ENCODE measurements at regions not wholly inside any gene's neighbourhood (a gene's known extent, or its start where the extent isn't known, plus 50 kb on each side); places are given as distances from the start of the nearest gene placed in this dataset.

GRCh38 chr11:24384240-24384639, 112.6 kb upstream of the LUZP2 start:
- H3K36me3 Mint-ChIP-seq (ENCODE audit: low read depth), result no peaks in the 10 kb centered on the region
- CTCF ChIA-PET, result no interaction called here
- DNase-seq (no peak), ATAC-seq (ENCODE audit: poor library complexity) (no peak)
- no peak overlapping the region for H3K4me3 Mint-ChIP-seq
- H3K9me3 Mint-ChIP-seq, result peaks cover 14% of the 10 kb centered on the region
- POLR2A ChIA-PET, result no interaction called here
- H3K36me3 ChIP-seq (ENCODE audit: insufficient read depth, low read length), result no peaks in the 10 kb centered on the region
- H3K4me1 Mint-ChIP-seq (ENCODE audit: low read depth), result no peaks in the 10 kb centered on the region
- no peaks in the 10 kb centered on the region for H3K27me3 Mint-ChIP-seq
- H3K4me3 ChIP-seq (ENCODE audit: low read length), result no peak overlapping the region
- intact Hi-C loops (cut with DNase I, micrococcal nuclease), result no loop called here
- no peaks in the 10 kb centered on the region for H3K27me3 ChIP-seq (ENCODE audit: control insufficient read depth in 1 of 2, insufficient read depth in 2 of 2, low read length in 2 of 2)
- TF ChIP-seq CTCF (IDR thresholded peaks at IDR 0.05), result no peak
- peaks cover 0 to 3% of the 10 kb centered on the region in 2 experiments for H3K9me3 ChIP-seq (ENCODE audit: control insufficient read depth in 1 of 2, insufficient read depth in 1 of 2, low read length in 2 of 2)
- H3K27ac ChIP-seq (ENCODE audit: low read depth in 1 of 2, low read length in 2 of 2), result no peak overlapping the region
- H3K27ac Mint-ChIP-seq, result no peak overlapping the region
- H3K4me1 ChIP-seq (ENCODE audit: insufficient read depth, low read length), result no peaks in the 10 kb centered on the region

GRCh38 chr11:24386546-24387397, 110.1 kb upstream of the LUZP2 start:
- DNase-seq (no peak), ATAC-seq (ENCODE audit: poor library complexity) (no peak)
- Mint-ChIP-seq H3K27me3 (no peaks in the 10 kb centered on the region), H3K4me1 (ENCODE audit: low read depth) (no peaks in the 10 kb centered on the region), H3K27ac (no peak overlapping the region), H3K36me3 (ENCODE audit: low read depth) (no peaks in the 10 kb centered on the region), H3K9me3 (peaks cover 13% of the 10 kb centered on the region), H3K4me3 (no peak overlapping the region)
- peaks cover 0 to 3% of the 10 kb centered on the region in 2 experiments for H3K9me3 ChIP-seq (ENCODE audit: control insufficient read depth in 1 of 2, insufficient read depth in 1 of 2, low read length in 2 of 2)
- no peak overlapping the region for H3K27ac ChIP-seq (ENCODE audit: low read depth in 1 of 2, low read length in 2 of 2)
- H3K4me3 ChIP-seq (ENCODE audit: low read length), result no peak overlapping the region
- H3K4me1 ChIP-seq (ENCODE audit: insufficient read depth, low read length), result no peaks in the 10 kb centered on the region
- H3K36me3 ChIP-seq (ENCODE audit: insufficient read depth, low read length), result no peaks in the 10 kb centered on the region
- ChIA-PET CTCF (no interaction called here), POLR2A (no interaction called here)
- TF ChIP-seq CTCF (IDR thresholded peaks at IDR 0.05), result no peak
- intact Hi-C loops (cut with DNase I, micrococcal nuclease), result no loop called here
- H3K27me3 ChIP-seq (ENCODE audit: control insufficient read depth in 1 of 2, insufficient read depth in 2 of 2, low read length in 2 of 2), result no peaks in the 10 kb centered on the region

GRCh38 chr11:24389575-24389974, 107.3 kb upstream of the LUZP2 start:
- no peaks in the 10 kb centered on the region for H3K4me1 Mint-ChIP-seq (ENCODE audit: low read depth)
- intact Hi-C loops (cut with DNase I, micrococcal nuclease), result no loop called here
- no peak for TF ChIP-seq CTCF (IDR thresholded peaks at IDR 0.05)
- ChIA-PET POLR2A (no interaction called here), CTCF (no interaction called here)
- DNase-seq (no peak), ATAC-seq (ENCODE audit: poor library complexity) (no peak)
- Histone ChIP-seq H3K9me3 (ENCODE audit: control insufficient read depth in 1 of 2, insufficient read depth in 1 of 2, low read length in 2 of 2) (no peaks in the 10 kb centered on the region), H3K4me3 (ENCODE audit: low read length) (no peak overlapping the region), H3K27ac (ENCODE audit: low read depth in 1 of 2, low read length in 2 of 2) (no peak overlapping the region), H3K27me3 (ENCODE audit: control insufficient read depth in 1 of 2, insufficient read depth in 2 of 2, low read length in 2 of 2) (no peaks in the 10 kb centered on the region), H3K36me3 (ENCODE audit: insufficient read depth, low read length) (no peaks in the 10 kb centered on the region), H3K4me1 (ENCODE audit: insufficient read depth, low read length) (no peaks in the 10 kb centered on the region)
- no peak overlapping the region for H3K27ac Mint-ChIP-seq
- H3K4me3 Mint-ChIP-seq, result no peak overlapping the region
- H3K36me3 Mint-ChIP-seq (ENCODE audit: low read depth), result no peaks in the 10 kb centered on the region
- H3K27me3 Mint-ChIP-seq, result no peaks in the 10 kb centered on the region
- peaks cover 7% of the 10 kb centered on the region for H3K9me3 Mint-ChIP-seq
